Glutamatergic neuron (in vitro differentiated cells): ENCODE measurements at regions not wholly inside any gene's neighbourhood (a gene's known extent, or its start where the extent isn't known, plus 50 kb on each side); places are given as distances from the start of the nearest gene placed in this dataset.

Experiments
- DNase-seq: peaks from one replicate; pipeline ENCODE4 v3.0.0; 2022
- H3K27ac Mint-ChIP-seq: one replicate; pipeline ENCODE4 v1.8.0; 2020; ENCODE audit warnings: mild to moderate bottlenecking, mixed read lengths, inconsistent platforms; ENCODE audit not compliant: unreplicated experiment
- H3K27me3 Mint-ChIP-seq: one replicate; pipeline ENCODE4 v1.8.0; 2020; ENCODE audit warnings: mild to moderate bottlenecking, moderate library complexity, mixed read lengths, inconsistent platforms; ENCODE audit not compliant: unreplicated experiment
- H3K36me3 Mint-ChIP-seq: one replicate; pipeline ENCODE4 v1.8.0; 2020; ENCODE audit warnings: mild to moderate bottlenecking, mixed read lengths, inconsistent platforms; ENCODE audit not compliant: unreplicated experiment
- H3K4me1 Mint-ChIP-seq: one replicate; pipeline ENCODE4 v1.8.0; 2020; ENCODE audit warnings: mild to moderate bottlenecking, low read depth, mixed read lengths, inconsistent platforms; ENCODE audit not compliant: unreplicated experiment
- H3K4me3 Mint-ChIP-seq: one replicate; pipeline ENCODE4 v1.8.0; 2020; ENCODE audit warnings: mild to moderate bottlenecking, mixed read lengths, inconsistent platforms; ENCODE audit not compliant: unreplicated experiment
- H3K9me3 Mint-ChIP-seq: one replicate; pipeline ENCODE4 v1.8.0; 2020; ENCODE audit warnings: mild to moderate bottlenecking, moderate library complexity, mixed read lengths, inconsistent platforms; ENCODE audit not compliant: unreplicated experiment
- CTCF ChIP-seq: fragments of 200-600 bp; sonication (generic); IDR thresholded peaks from one replicate; pipeline ENCODE4 v1.5.0; 2021; ENCODE audit not compliant: partially characterized antibody, unreplicated experiment

- H3K4me1 Mint-ChIP-seq: no peaks in the 10 kb centered on the region
- TF ChIP-seq CTCF: no peak
- H3K27ac Mint-ChIP-seq: no peak overlapping the region
- H3K27me3 Mint-ChIP-seq: no peaks in the 10 kb centered on the region
- H3K9me3 Mint-ChIP-seq: no peaks in the 10 kb centered on the region
- DNase-seq: no peak
- H3K36me3 Mint-ChIP-seq: peaks cover 4% of the 10 kb centered on the region
- H3K4me3 Mint-ChIP-seq: no peak overlapping the region
These were observed 786.1 kb downstream of the TFAP2A start for GRCh38 chr6:9628819-9629218.

- Mint-ChIP-seq H3K4me3 (no peak overlapping the region), H3K27me3 (no peaks in the 10 kb centered on the region), H3K4me1 (no peaks in the 10 kb centered on the region), H3K36me3 (peaks cover 4% of the 10 kb centered on the region), H3K9me3 (no peaks in the 10 kb centered on the region), H3K27ac (no peak overlapping the region)
- TF ChIP-seq CTCF: no peak
- no peak for DNase-seq
These were observed 787.0 kb downstream of the TFAP2A start for GRCh38 chr6:9627916-9628315.

GRCh38 chr6:9623985-9624384 is 790.9 kb downstream of the TFAP2A start:
- Mint-ChIP-seq H3K36me3 (no peaks in the 10 kb centered on the region), H3K4me1 (no peaks in the 10 kb centered on the region), H3K9me3 (no peaks in the 10 kb centered on the region), H3K27ac (no peak overlapping the region), H3K4me3 (no peak overlapping the region), H3K27me3 (no peaks in the 10 kb centered on the region)
- TF ChIP-seq CTCF: no peak
- no peak for DNase-seq

- Mint-ChIP-seq H3K36me3 (no peaks in the 10 kb centered on the region), H3K9me3 (no peaks in the 10 kb centered on the region), H3K4me1 (no peaks in the 10 kb centered on the region), H3K4me3 (no peak overlapping the region), H3K27me3 (no peaks in the 10 kb centered on the region), H3K27ac (no peak overlapping the region)
- no peak for DNase-seq
- TF ChIP-seq CTCF: no peak
These were observed 791.5 kb downstream of the TFAP2A start for GRCh38 chr6:9623228-9623832.

- Mint-ChIP-seq H3K36me3 (no peaks in the 10 kb centered on the region), H3K4me3 (no peak overlapping the region), H3K9me3 (no peaks in the 10 kb centered on the region), H3K4me1 (no peaks in the 10 kb centered on the region), H3K27me3 (no peaks in the 10 kb centered on the region), H3K27ac (no peak overlapping the region)
- TF ChIP-seq CTCF: no peak
- no peak for DNase-seq
These were observed 793.6 kb downstream of the TFAP2A start for GRCh38 chr6:9621276-9621675.
